OCI-LY7 (cell line): ENCODE measurements at regions not wholly inside any gene's neighbourhood (a gene's known extent, or its start where the extent isn't known, plus 50 kb on each side); places are given as distances from the start of the nearest gene placed in this dataset.

Experiments used
- BruUV-seq: library from RNA; stranded (reverse); fragments of 400-500 nt; replicated peaks from 2 replicates; lab custom pipeline; 2021; lab: Mats Ljungman, UMichigan
- CTCF ChIA-PET: fragments of 300-600 bp; sonication (Branson Sonifier 250); formaldehyde crosslinking; loops from one replicate; lab custom pipeline; 2022; ENCODE audit warnings: antibody characterized with exemption; ENCODE audit not compliant: unreplicated experiment; lab: Charles Lee
- POLR2A ChIA-PET: fragments of 300-600 bp; sonication (Branson Sonifier 250); formaldehyde crosslinking; loops from one replicate; lab custom pipeline; 2022; ENCODE audit warnings: antibody characterized with exemption; lab: Charles Lee
- DNase-seq: peaks from one replicate; pipeline ENCODE4 v3.0.0-alpha.2; 2015; ENCODE audit warnings: low spot score
- H2AFZ ChIP-seq: fragments of 200-600 bp; sonication (generic), shearing (Covaris generic); 2 replicates; pipeline ENCODE4 v1.6.1; 2014; ENCODE audit warnings: mild to moderate bottlenecking, antibody characterized with exemption, low read length, moderate library complexity
- H3K27ac ChIP-seq: fragments of 200-600 bp; sonication (generic); 2 replicates; pipeline ENCODE4 v1.5.1; 2014; ENCODE audit warnings: mixed run types, low read depth, mild to moderate bottlenecking, moderate library complexity, low read length, inconsistent platforms; ENCODE audit not compliant: poor library complexity, severe bottlenecking
- H3K36me3 ChIP-seq: fragments of 200-600 bp; sonication (generic); 2 replicates; pipeline ENCODE4 v1.6.1; 2014; ENCODE audit warnings: mild to moderate bottlenecking, antibody characterized with exemption, low read length, moderate library complexity, mixed read lengths; ENCODE audit not compliant: insufficient read depth
- H3K4me1 ChIP-seq: fragments of 200-600 bp; sonication (generic); 2 replicates; pipeline ENCODE4 v1.5.1; 2014; ENCODE audit warnings: mild to moderate bottlenecking, low read length; ENCODE audit not compliant: insufficient read depth, poor library complexity, severe bottlenecking
- H3K4me2 ChIP-seq: fragments of 200-600 bp; sonication (generic); 2 replicates; pipeline ENCODE4 v1.6.1; 2014; ENCODE audit warnings: mild to moderate bottlenecking, low read length
- H3K4me3 ChIP-seq: fragments of 200-600 bp; sonication (generic); 2 replicates; pipeline ENCODE4 v1.5.1; 2014; ENCODE audit warnings: mild to moderate bottlenecking, low read depth, low read length; ENCODE audit not compliant: poor library complexity, severe bottlenecking
- H3K79me2 ChIP-seq: fragments of 200-600 bp; sonication (generic); 2 replicates; pipeline ENCODE4 v1.6.1; 2016; ENCODE audit warnings: low read depth, mild to moderate bottlenecking, low read length, moderate library complexity, mixed read lengths; ENCODE audit not compliant: insufficient read depth
- H3K9me2 ChIP-seq: fragments of 200-600 bp; sonication (generic); 2 replicates; pipeline ENCODE4 v1.6.1; 2016; ENCODE audit warnings: mild to moderate bottlenecking, low read length, mixed read lengths; ENCODE audit not compliant: insufficient read depth
- H3K9me3 ChIP-seq: fragments of 200-600 bp; sonication (generic); 2 replicates; pipeline ENCODE4 v1.6.1; 2014; ENCODE audit warnings: mild to moderate bottlenecking, mixed run types, low read length, mixed read lengths
- H4K20me1 ChIP-seq: fragments of 200-600 bp; sonication (generic); 2 replicates; pipeline ENCODE4 v1.6.1; 2014; ENCODE audit warnings: mild to moderate bottlenecking, antibody characterized with exemption, low read length, moderate library complexity, mixed read lengths; ENCODE audit not compliant: insufficient read depth
- CTCF ChIP-seq: fragments of 200-600 bp; sonication (generic); conservative IDR thresholded peaks from 2 replicates; pipeline ENCODE4 v1.5.1; 2014; ENCODE audit warnings: mild to moderate bottlenecking, antibody characterized with exemption, low read length, moderate library complexity, mixed read lengths
- EZH2phosphoT487 ChIP-seq: fragments of 200-600 bp; sonication (generic); IDR thresholded peaks from 2 replicates; pipeline ENCODE4 v1.6.1; 2018; ENCODE audit warnings: low read depth, borderline replicate concordance, mild to moderate bottlenecking, mixed run types, antibody characterized with exemption, low read length, moderate library complexity, mixed read lengths
- intact Hi-C: fragments of 100-400 bp; cut with micrococcal nuclease; formaldehyde crosslinking; loops from one replicate; pipeline ENCODE4 v1.10.0; 2022; ENCODE audit not compliant: unreplicated experiment

- H4K20me1 ChIP-seq = no peaks in the 10 kb centered on the region
- H3K4me3 ChIP-seq = no peak overlapping the region
- no peaks in the 10 kb centered on the region for H3K4me1 ChIP-seq
- no peak for DNase-seq
- H3K9me2 ChIP-seq = no peaks in the 10 kb centered on the region
- intact Hi-C loops = no loop called here
- ChIA-PET POLR2A (interaction anchor here (0.5 kb wide), 1 partner anchor 23 kb away, joined by 4 read pairs; no protein-coding TSS in a partner anchor), CTCF (no interaction called here)
- H3K4me2 ChIP-seq = no peak overlapping the region
- TF ChIP-seq EZH2phosphoT487 = no peak
- TF ChIP-seq CTCF = peak; percentile 46
- H2AFZ ChIP-seq = no peak overlapping the region
- no peaks in the 10 kb centered on the region for H3K9me3 ChIP-seq
- no peak overlapping the region for H3K27ac ChIP-seq
- no peaks in the 10 kb centered on the region for H3K36me3 ChIP-seq
- H3K79me2 ChIP-seq = no peaks in the 10 kb centered on the region
- BruUV-seq = no TSS peak
These were observed 108.9 kb upstream of the POGK start for GRCh38 chr1:166730299-166730888.

GRCh38 chr1:166738140-166738539, 101.1 kb upstream of the POGK start:
- Histone ChIP-seq H3K36me3 (no peaks in the 10 kb centered on the region), H3K4me1 (no peaks in the 10 kb centered on the region), H3K9me2 (no peaks in the 10 kb centered on the region), H3K79me2 (no peaks in the 10 kb centered on the region), H4K20me1 (no peaks in the 10 kb centered on the region), H3K9me3 (no peaks in the 10 kb centered on the region), H3K4me3 (no peak overlapping the region), H2AFZ (no peak overlapping the region), H3K4me2 (no peak overlapping the region), H3K27ac (no peak overlapping the region)
- intact Hi-C loops = no loop called here
- POLR2A ChIA-PET = no interaction called here
- BruUV-seq = no TSS peak
- CTCF ChIA-PET = no interaction called here
- no peak for TF ChIP-seq CTCF
- no peak for TF ChIP-seq EZH2phosphoT487
- no peak for DNase-seq

GRCh38 chr1:166738873-166739272, 100.4 kb upstream of the POGK start:
- no peaks in the 10 kb centered on the region for H3K9me2 ChIP-seq
- DNase-seq = no peak
- no peaks in the 10 kb centered on the region for H3K79me2 ChIP-seq
- intact Hi-C loops = no loop called here
- POLR2A ChIA-PET = no interaction called here
- no peaks in the 10 kb centered on the region for H3K9me3 ChIP-seq
- H4K20me1 ChIP-seq = no peaks in the 10 kb centered on the region
- no peak for TF ChIP-seq CTCF
- no TSS peak for BruUV-seq
- H3K27ac ChIP-seq = no peak overlapping the region
- no peak overlapping the region for H3K4me2 ChIP-seq
- no peaks in the 10 kb centered on the region for H3K4me1 ChIP-seq
- no peaks in the 10 kb centered on the region for H3K36me3 ChIP-seq
- no peak overlapping the region for H2AFZ ChIP-seq
- CTCF ChIA-PET = no interaction called here
- no peak overlapping the region for H3K4me3 ChIP-seq
